GM13977 (cell line): ENCODE measurements at regions not wholly inside any gene's neighbourhood (a gene's known extent, or its start where the extent isn't known, plus 50 kb on each side); places are given as distances from the start of the nearest gene placed in this dataset.

ENCODE experiments used
- DNase-seq: peaks from one replicate; pipeline ENCODE4 v3.0.0; 2012; ENCODE audit warnings: low spot score
- in situ Hi-C: fragments of 300-500 bp; cut with MboI; formaldehyde crosslinking; loops from one replicate; pipeline ENCODE4 v1.12.0; 2022; ENCODE audit warnings: low sequenced_read_pairs, low pct_unique_long_range_greater_than_20kb, mixed read lengths, inconsistent platforms; ENCODE audit not compliant: unreplicated experiment
- TF ChIP-seq, protein P1 (sequence below): IDR thresholded peaks from 2 replicates; pipeline ENCODE4 v1.5.1; 2012; ENCODE audit warnings: mild to moderate bottlenecking, control low read depth; ENCODE audit not compliant: insufficient read depth; ENCODE audit errors: extremely low read depth, missing control alignments

DNA sequence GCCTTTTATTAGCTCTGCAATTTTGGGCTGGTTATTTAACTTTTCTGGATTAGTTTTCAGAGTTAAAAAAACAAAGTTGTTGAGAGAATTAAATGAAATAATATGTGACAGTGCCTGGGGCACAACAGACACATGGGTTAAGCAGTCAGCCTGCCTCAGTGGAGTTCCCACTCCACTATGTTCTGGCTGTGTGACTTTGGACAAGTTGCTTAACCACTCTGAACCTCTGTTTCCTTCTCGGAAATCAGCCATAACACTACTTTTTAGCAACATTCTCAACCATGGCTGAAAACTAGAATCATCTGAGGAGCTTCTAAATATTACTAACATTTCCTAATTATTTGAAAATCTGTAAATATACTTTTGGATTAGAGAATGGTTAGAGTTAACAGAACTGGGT lies 56.5 kb upstream of the SLC6A11 start:
- TF ChIP-seq, protein P1, sequence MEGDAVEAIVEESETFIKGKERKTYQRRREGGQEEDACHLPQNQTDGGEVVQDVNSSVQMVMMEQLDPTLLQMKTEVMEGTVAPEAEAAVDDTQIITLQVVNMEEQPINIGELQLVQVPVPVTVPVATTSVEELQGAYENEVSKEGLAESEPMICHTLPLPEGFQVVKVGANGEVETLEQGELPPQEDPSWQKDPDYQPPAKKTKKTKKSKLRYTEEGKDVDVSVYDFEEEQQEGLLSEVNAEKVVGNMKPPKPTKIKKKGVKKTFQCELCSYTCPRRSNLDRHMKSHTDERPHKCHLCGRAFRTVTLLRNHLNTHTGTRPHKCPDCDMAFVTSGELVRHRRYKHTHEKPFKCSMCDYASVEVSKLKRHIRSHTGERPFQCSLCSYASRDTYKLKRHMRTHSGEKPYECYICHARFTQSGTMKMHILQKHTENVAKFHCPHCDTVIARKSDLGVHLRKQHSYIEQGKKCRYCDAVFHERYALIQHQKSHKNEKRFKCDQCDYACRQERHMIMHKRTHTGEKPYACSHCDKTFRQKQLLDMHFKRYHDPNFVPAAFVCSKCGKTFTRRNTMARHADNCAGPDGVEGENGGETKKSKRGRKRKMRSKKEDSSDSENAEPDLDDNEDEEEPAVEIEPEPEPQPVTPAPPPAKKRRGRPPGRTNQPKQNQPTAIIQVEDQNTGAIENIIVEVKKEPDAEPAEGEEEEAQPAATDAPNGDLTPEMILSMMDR: no peak
- in situ Hi-C loops: no loop called here
- DNase-seq: no peak

- no peak for DNase-seq
- in situ Hi-C loops: no loop called here
- TF ChIP-seq, protein P1: no peak
Measured at GRCh38 chr3:10760199-10760598, 55.8 kb upstream of the SLC6A11 start.

- in situ Hi-C loops: no loop called here
- TF ChIP-seq, protein P1: no peak
- DNase-seq: no peak
Measured at GRCh38 chr3:10761583-10761982, 54.4 kb upstream of the SLC6A11 start.

GRCh38 chr3:10762116-10762515 lies 53.9 kb upstream of the SLC6A11 start:
- in situ Hi-C loops: no loop called here
- no peak for DNase-seq
- TF ChIP-seq, protein P1: no peak

DNA sequence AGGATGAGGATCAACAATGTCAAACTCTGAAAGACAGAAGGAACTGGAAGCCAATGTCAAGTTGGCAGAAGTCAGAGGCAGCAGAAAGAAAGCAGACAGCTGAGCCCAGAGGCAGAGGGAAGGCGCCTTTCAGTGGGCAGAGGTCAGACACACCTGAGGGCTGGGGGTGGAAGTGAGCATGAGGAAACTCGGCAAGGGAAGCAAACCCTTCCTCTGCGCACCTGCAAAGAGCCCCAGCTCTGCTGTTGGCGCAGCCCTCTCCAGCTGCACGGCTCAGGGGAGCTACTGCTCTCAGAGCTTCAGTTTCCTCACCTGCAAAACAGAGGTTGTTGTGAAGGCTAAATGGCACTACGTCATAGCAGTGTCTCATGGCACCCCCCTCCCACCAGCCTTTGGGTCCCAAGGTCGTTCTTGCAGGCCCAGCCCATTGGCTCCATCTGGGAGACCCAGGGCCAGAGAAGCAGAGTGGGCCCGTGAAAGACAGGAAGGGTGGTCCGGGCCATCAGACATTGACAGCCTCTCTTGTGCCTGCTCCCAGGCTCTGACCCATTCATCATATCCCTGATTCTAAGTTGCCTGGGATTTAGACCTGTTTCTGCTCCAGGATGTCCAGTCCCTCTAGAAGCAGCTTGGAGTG lies 53.3 kb upstream of the SLC6A11 start:
- TF ChIP-seq, protein P1: no peak
- no peak for DNase-seq
- in situ Hi-C loops: no loop called here

- TF ChIP-seq, protein P1: no peak
- DNase-seq: no peak
- in situ Hi-C loops: no loop called here
Measured at GRCh38 chr3:10763248-10763620, 52.8 kb upstream of the SLC6A11 start.

DNA sequence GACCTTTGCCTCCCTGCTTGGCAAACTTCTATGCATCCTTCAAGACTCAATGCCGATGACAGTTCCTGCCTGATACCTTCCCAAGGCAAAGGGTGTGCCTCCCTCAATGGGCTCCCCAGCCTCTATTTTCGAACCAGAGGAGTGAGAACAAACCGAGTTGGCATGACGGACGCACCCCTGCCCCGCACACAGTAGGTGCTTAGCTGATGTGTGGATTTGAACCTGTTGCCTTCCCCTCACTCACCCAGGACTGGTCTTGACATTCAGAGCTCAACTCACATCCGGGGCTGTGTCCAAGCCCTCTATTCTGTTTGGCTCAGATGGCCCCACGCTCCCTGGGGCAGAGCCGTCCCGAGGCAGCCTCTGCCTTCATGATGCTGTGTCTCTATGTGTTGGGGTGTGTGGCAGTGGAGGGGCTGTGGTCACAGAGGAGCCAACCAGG lies 52.2 kb upstream of the SLC6A11 start:
- TF ChIP-seq, protein P1: no peak
- DNase-seq: no peak
- in situ Hi-C loops: no loop called here
